Spinal cord (tissue), 9 donors: ENCODE measurements at regions not wholly inside any gene's neighbourhood (a gene's known extent, or its start where the extent isn't known, plus 50 kb on each side); places are given as distances from the start of the nearest gene placed in this dataset.
"Not testable (repeated sequence)": the region's sequence is repeated elsewhere in the genome, so short reads cannot be mapped to it uniquely, and the experiment has no call there.

Experiments used
- DNase-seq, 6 donors: peaks; one replicate each; pipeline versions ENCODE4 v3.0.0 to v3.0.0-alpha.2; 2013 to 2015; ENCODE audit warnings: low spot score in 6 of 6, low read depth in 4 of 6
- H3K27ac ChIP-seq: one replicate; pipeline ENCODE4 v1.5.1; 2013; ENCODE audit warnings: low read depth, low read length, control low read depth
- H3K27me3 ChIP-seq: one replicate; pipeline ENCODE4 v1.6.1; 2013; ENCODE audit warnings: low read length; ENCODE audit not compliant: control insufficient read depth, insufficient read depth
- H3K36me3 ChIP-seq: one replicate; pipeline ENCODE4 v1.6.1; 2013; ENCODE audit warnings: low read length; ENCODE audit not compliant: control insufficient read depth, insufficient read depth
- H3K4me1 ChIP-seq: one replicate; pipeline ENCODE4 v1.6.1; 2013; ENCODE audit warnings: low read length; ENCODE audit not compliant: control insufficient read depth, insufficient read depth
- H3K4me3 ChIP-seq: one replicate; pipeline ENCODE4 v1.5.1; 2013; ENCODE audit warnings: low read depth, low read length, control low read depth
- H3K9me3 ChIP-seq: one replicate; pipeline ENCODE4 v1.6.1; 2013; ENCODE audit warnings: low read length; ENCODE audit not compliant: control insufficient read depth, insufficient read depth
- WGBS: methylation state at CpG from one replicate; pipeline ENCODE4 v1.1.5; 2013; ENCODE audit warnings: missing lambda C conversion rate; ENCODE audit not compliant: insufficient coverage; 5-methylcytosine and 5-hydroxymethylcytosine counted together
- donor health status: healthy.

- no peaks in the 10 kb centered on the region for H3K36me3 ChIP-seq
- peaks cover 20% of the 10 kb centered on the region for H3K27me3 ChIP-seq
- no peak overlapping the region for H3K4me3 ChIP-seq
- H3K9me3 ChIP-seq: no peaks in the 10 kb centered on the region
- no peak overlapping the region for H3K27ac ChIP-seq
- DNase-seq: no peak
- H3K4me1 ChIP-seq: no peaks in the 10 kb centered on the region
Measured at GRCh38 chrX:131693359-131693758, 149.5 kb downstream of the OR13H1 start.

- DNase-seq, H3K4me1 ChIP-seq, H3K36me3 ChIP-seq, H3K27ac ChIP-seq, H3K9me3 ChIP-seq, H3K4me3 ChIP-seq: not testable (repeated sequence)
- peaks cover 19% of the 10 kb centered on the region for H3K27me3 ChIP-seq
- no CpG with 5 or more reads among the region's 3 CpGs for WGBS
Measured at GRCh38 chrX:131696989-131697388, 153.1 kb downstream of the OR13H1 start.

- Histone ChIP-seq H3K4me1 (no peaks in the 10 kb centered on the region), H3K9me3 (no peaks in the 10 kb centered on the region), H3K36me3 (no peaks in the 10 kb centered on the region), H3K27me3 (peaks cover 7% of the 10 kb centered on the region), H3K4me3 (no peak overlapping the region), H3K27ac (no peak overlapping the region)
- no CpG with 5 or more reads among the region's 6 CpGs for WGBS
- no peak for DNase-seq
Measured at GRCh38 chrX:131703646-131704045, 159.8 kb downstream of the OR13H1 start.

- Histone ChIP-seq H3K4me1 (no peaks in the 10 kb centered on the region), H3K27ac (peak overlapping the region; percentile 67), H3K27me3 (peaks cover 3% of the 10 kb centered on the region), H3K9me3 (no peaks in the 10 kb centered on the region), H3K36me3 (no peaks in the 10 kb centered on the region), H3K4me3 (peak overlapping the region; percentile 22)
- DNase-seq: peak in 3 of 6 donors; percentile 88 to 97 (median 91)
- WGBS: 59% methylated on average over 14 of the region's 17 CpGs
Measured at GRCh38 chrX:131704136-131704695, 160.3 kb downstream of the OR13H1 start.

GRCh38 chrX:131709553-131709952 lies 165.7 kb downstream of the OR13H1 start:
- H3K36me3 ChIP-seq: no peaks in the 10 kb centered on the region
- no peaks in the 10 kb centered on the region for H3K27me3 ChIP-seq
- WGBS: 98% methylated on average over 6 of the region's 6 CpGs
- no peak overlapping the region for H3K4me3 ChIP-seq
- peaks cover 4% of the 10 kb centered on the region for H3K4me1 ChIP-seq
- no peaks in the 10 kb centered on the region for H3K9me3 ChIP-seq
- no peak overlapping the region for H3K27ac ChIP-seq
- DNase-seq: no peak

GRCh38 chrX:131711478-131711867 lies 167.6 kb downstream of the OR13H1 start:
- H3K4me1 ChIP-seq: peaks cover 4% of the 10 kb centered on the region
- H3K4me3 ChIP-seq: no peak overlapping the region
- DNase-seq: no peak
- no peak overlapping the region for H3K27ac ChIP-seq
- H3K36me3 ChIP-seq: no peaks in the 10 kb centered on the region
- no peaks in the 10 kb centered on the region for H3K9me3 ChIP-seq
- 66% methylated on average over 2 of the region's 8 CpGs for WGBS
- no peaks in the 10 kb centered on the region for H3K27me3 ChIP-seq

GRCh38 chrX:131723646-131724045 lies 179.8 kb downstream of the OR13H1 start:
- no peaks in the 10 kb centered on the region for H3K4me1 ChIP-seq
- H3K4me3 ChIP-seq: no peak overlapping the region
- no peak overlapping the region for H3K27ac ChIP-seq
- no CpG with 5 or more reads among the region's 1 CpG for WGBS
- H3K27me3 ChIP-seq: peaks cover 11% of the 10 kb centered on the region
- H3K36me3 ChIP-seq: no peaks in the 10 kb centered on the region
- H3K9me3 ChIP-seq: no peaks in the 10 kb centered on the region
- no peak for DNase-seq

GRCh38 chrX:131724292-131724691 lies 180.4 kb downstream of the OR13H1 start:
- DNase-seq: no peak
- Histone ChIP-seq H3K36me3 (no peaks in the 10 kb centered on the region), H3K27ac (no peak overlapping the region), H3K9me3 (no peaks in the 10 kb centered on the region), H3K4me3 (no peak overlapping the region), H3K27me3 (peaks cover 11% of the 10 kb centered on the region), H3K4me1 (no peaks in the 10 kb centered on the region)
- WGBS: 86% methylated on average over 1 of the region's 2 CpGs

GRCh38 chrX:131725001-131725654 lies 181.3 kb downstream of the OR13H1 start:
- Histone ChIP-seq H3K4me3 (no peak overlapping the region), H3K36me3 (no peaks in the 10 kb centered on the region), H3K4me1 (peaks cover 6% of the 10 kb centered on the region), H3K9me3 (no peaks in the 10 kb centered on the region), H3K27me3 (peaks cover 11% of the 10 kb centered on the region), H3K27ac (no peak overlapping the region)
- DNase-seq: no peak
- WGBS: 70% methylated on average over 5 of the region's 7 CpGs

- Histone ChIP-seq H3K36me3 (no peaks in the 10 kb centered on the region), H3K9me3 (no peaks in the 10 kb centered on the region), H3K27ac (no peak overlapping the region), H3K4me3 (no peak overlapping the region), H3K4me1 (peaks cover 6% of the 10 kb centered on the region), H3K27me3 (no peaks in the 10 kb centered on the region)
- 62% methylated on average over 4 of the region's 9 CpGs for WGBS
- no peak for DNase-seq
Measured at GRCh38 chrX:131727778-131728177, 183.9 kb downstream of the OR13H1 start.
